ENCODE measurements at regions not wholly inside any gene's neighbourhood (a gene's known extent, or its start where the extent isn't known, plus 50 kb on each side); places are given as distances from the start of the nearest gene placed in this dataset.

DNA sequence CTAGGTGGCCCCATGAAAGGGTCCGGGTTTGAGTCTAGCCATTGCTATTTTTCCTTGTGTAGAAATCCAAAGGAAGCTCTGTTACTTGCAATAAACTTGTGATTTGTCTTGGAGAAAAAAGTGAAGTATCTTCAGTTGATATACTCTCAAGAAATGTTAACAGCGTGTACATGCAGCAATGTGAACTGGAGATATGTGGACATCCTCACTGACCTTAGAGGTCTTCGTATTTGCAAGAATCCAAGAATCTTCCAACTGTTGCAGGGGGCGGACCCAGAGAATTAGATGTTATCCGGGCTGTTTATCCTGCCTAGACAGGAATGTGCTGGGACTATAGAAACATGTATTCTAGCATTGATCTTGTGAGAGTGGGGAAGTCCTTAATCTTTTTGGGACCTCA is 187.6 kb downstream of the KCNS3 start:
- intact Hi-C loops (cut with DNase I; ENCODE audit: low total_unique reads) = no loop called here
- 74 to 84% (median 78%) methylated on average over 5 of the region's 5 CpGs for WGBS, 5 donors
- peaks cover 0 to 20% (median 0%) of the 10 kb centered on the region in 7 donors for H3K27me3 ChIP-seq (replicated peaks in 1 of 7)
- no peak overlapping the region for H3K27ac ChIP-seq
- peaks cover 0 to 4% (median 0%) of the 10 kb centered on the region in 6 donors for H3K4me1 ChIP-seq
- H3K36me3 ChIP-seq = no peaks in the 10 kb centered on the region
- no peak for TF ChIP-seq POLR2AphosphoS5 (IDR thresholded peaks at IDR 0.05)
- TF ChIP-seq, protein P1, sequence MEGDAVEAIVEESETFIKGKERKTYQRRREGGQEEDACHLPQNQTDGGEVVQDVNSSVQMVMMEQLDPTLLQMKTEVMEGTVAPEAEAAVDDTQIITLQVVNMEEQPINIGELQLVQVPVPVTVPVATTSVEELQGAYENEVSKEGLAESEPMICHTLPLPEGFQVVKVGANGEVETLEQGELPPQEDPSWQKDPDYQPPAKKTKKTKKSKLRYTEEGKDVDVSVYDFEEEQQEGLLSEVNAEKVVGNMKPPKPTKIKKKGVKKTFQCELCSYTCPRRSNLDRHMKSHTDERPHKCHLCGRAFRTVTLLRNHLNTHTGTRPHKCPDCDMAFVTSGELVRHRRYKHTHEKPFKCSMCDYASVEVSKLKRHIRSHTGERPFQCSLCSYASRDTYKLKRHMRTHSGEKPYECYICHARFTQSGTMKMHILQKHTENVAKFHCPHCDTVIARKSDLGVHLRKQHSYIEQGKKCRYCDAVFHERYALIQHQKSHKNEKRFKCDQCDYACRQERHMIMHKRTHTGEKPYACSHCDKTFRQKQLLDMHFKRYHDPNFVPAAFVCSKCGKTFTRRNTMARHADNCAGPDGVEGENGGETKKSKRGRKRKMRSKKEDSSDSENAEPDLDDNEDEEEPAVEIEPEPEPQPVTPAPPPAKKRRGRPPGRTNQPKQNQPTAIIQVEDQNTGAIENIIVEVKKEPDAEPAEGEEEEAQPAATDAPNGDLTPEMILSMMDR (IDR thresholded peaks at IDR 0.05 in 8 of 11, conservative IDR thresholded peaks at IDR 0.05 in 3 of 11) = no peak
- no peak for TF ChIP-seq POLR2A (IDR thresholded peaks at IDR 0.05)
- DNase-seq = no peak
- no peaks in the 10 kb centered on the region for H3K9me3 ChIP-seq
- no peak overlapping the region for H3K4me3 ChIP-seq

DNA sequence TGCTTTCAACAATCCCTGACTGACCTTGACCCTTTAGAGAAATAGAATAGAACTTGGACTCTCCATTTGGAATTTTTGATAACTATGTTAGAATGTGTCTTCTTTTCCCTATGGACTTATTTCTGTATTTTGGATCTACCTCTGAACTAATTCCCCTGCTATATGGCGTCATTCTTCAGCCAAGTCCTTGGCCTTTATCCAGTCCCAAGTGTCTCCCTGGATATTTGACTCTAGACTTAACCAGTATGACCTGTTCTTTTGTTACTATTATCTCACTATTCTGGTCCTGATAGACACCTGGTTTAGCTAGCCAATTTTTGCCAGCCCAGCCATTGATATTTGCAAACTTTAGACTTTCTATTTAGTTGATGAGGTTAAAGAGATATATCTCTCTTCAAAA is 186.8 kb downstream of the KCNS3 start:
- DNase-seq = no peak
- no peaks in the 10 kb centered on the region for H3K36me3 ChIP-seq
- H3K4me3 ChIP-seq = no peak overlapping the region
- H3K9me3 ChIP-seq = no peaks in the 10 kb centered on the region
- intact Hi-C loops (cut with DNase I; ENCODE audit: low total_unique reads) = no loop called here
- WGBS, 5 donors = 31 to 73% (median 63%) methylated on average over 1 of the region's 1 CpG
- H3K27me3 ChIP-seq (replicated peaks in 1 of 7) = peaks cover 0 to 15% (median 0%) of the 10 kb centered on the region in 7 donors
- H3K27ac ChIP-seq = no peak overlapping the region
- TF ChIP-seq POLR2AphosphoS5 (IDR thresholded peaks at IDR 0.05) (no peak), POLR2A (IDR thresholded peaks at IDR 0.05) (no peak)
- TF ChIP-seq, protein P1 (IDR thresholded peaks at IDR 0.05 in 8 of 11, conservative IDR thresholded peaks at IDR 0.05 in 3 of 11) = no peak
- peaks cover 0 to 4% (median 0%) of the 10 kb centered on the region in 6 donors for H3K4me1 ChIP-seq

DNA sequence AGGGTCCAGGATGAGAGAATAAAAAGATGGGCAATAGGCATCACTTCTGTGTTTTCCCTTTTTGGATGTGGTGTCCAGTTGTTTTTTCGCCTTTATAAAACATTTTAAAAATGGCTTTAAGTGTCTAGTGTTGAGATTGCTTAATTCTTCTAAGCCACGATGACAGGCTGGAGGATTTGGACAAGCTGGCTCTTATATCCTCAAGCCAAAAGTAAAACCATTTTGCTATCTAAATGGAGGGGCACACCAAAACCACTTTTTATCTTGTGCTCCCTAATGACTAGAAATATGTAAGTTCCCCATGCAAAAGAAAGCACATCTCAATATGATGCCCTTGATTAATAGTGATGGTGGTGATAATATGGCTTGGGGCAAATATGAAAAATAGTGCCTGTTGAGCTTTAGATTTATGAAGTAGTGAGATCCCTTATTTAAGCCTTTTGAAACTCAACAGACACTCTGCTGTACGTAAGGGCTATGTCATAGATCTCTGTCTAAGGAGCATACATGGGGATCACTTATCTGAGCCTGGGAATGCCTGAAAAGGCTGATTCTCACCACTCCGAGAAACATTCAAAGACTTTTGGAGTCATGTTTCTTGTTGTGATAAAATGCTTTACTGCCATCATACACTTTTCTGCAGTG is 185.5 kb downstream of the KCNS3 start:
- Histone ChIP-seq H3K27me3 (replicated peaks in 1 of 7) (peaks cover 0 to 15% (median 0%) of the 10 kb centered on the region in 7 donors), H3K27ac (no peak overlapping the region), H3K36me3 (no peaks in the 10 kb centered on the region), H3K4me1 (peaks cover 0 to 4% (median 0%) of the 10 kb centered on the region in 6 donors), H3K4me3 (no peak overlapping the region), H3K9me3 (no peaks in the 10 kb centered on the region)
- TF ChIP-seq POLR2A (IDR thresholded peaks at IDR 0.05) (no peak), POLR2AphosphoS5 (IDR thresholded peaks at IDR 0.05) (no peak)
- TF ChIP-seq, protein P1 (IDR thresholded peaks at IDR 0.05 in 8 of 11, conservative IDR thresholded peaks at IDR 0.05 in 3 of 11) = no peak
- WGBS, 5 donors = 70 to 85% (median 77%) methylated on average over 4 of the region's 4 CpGs
- no peak for DNase-seq
- intact Hi-C loops (cut with DNase I; ENCODE audit: low total_unique reads) = no loop called here

DNA sequence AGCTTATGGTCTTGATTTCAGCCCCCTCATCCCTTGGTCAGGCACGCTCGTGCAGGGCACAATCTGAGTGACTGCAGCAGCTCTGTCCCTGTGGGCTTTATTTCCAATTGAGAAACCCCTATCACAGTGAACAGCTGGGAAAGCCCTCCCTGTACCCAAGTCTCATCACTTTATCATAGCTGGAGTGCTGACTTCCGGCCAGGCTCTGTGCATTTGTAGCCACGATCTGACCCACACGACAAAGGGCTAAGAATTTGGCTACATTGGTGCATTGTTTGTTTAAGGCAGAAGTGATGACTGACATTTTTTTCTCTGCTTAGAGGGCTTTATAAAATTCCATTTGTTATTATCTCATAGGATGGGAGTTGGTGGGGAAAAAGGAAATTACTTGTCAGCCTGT is 184.4 kb downstream of the KCNS3 start:
- H3K27me3 ChIP-seq (replicated peaks in 1 of 7) = peaks cover 0 to 12% (median 0%) of the 10 kb centered on the region in 7 donors
- DNase-seq = no peak
- WGBS, 5 donors = 35 to 68% (median 54%) methylated on average over 5 of the region's 5 CpGs
- TF ChIP-seq POLR2A (IDR thresholded peaks at IDR 0.05) (no peak), POLR2AphosphoS5 (IDR thresholded peaks at IDR 0.05) (no peak)
- TF ChIP-seq, protein P1 (IDR thresholded peaks at IDR 0.05 in 8 of 11, conservative IDR thresholded peaks at IDR 0.05 in 3 of 11) = no peak
- H3K9me3 ChIP-seq = no peaks in the 10 kb centered on the region
- H3K27ac ChIP-seq = no peak overlapping the region
- H3K4me1 ChIP-seq = peaks cover 0 to 4% (median 0%) of the 10 kb centered on the region in 6 donors
- no peak overlapping the region for H3K4me3 ChIP-seq
- H3K36me3 ChIP-seq = no peaks in the 10 kb centered on the region
- intact Hi-C loops (cut with DNase I; ENCODE audit: low total_unique reads) = no loop called here

Data from spleen (tissue), 11 donors.